22Rv1 (cell line): ENCODE measurements at regions not wholly inside any gene's neighbourhood (a gene's known extent, or its start where the extent isn't known, plus 50 kb on each side); places are given as distances from the start of the nearest gene placed in this dataset.

Experiments used
- CTCF ChIP-seq: fragments of 450-650 bp; IDR thresholded peaks from 2 replicates; pipeline ENCODE4 v1.5.1; 2017; ENCODE audit warnings: mild to moderate bottlenecking
- ZFX ChIP-seq: fragments of 450-650 bp; IDR thresholded peaks from 2 replicates; pipeline ENCODE4 v1.6.1; 2017; ENCODE audit warnings: antibody characterized with exemption, borderline replicate concordance

DNA sequence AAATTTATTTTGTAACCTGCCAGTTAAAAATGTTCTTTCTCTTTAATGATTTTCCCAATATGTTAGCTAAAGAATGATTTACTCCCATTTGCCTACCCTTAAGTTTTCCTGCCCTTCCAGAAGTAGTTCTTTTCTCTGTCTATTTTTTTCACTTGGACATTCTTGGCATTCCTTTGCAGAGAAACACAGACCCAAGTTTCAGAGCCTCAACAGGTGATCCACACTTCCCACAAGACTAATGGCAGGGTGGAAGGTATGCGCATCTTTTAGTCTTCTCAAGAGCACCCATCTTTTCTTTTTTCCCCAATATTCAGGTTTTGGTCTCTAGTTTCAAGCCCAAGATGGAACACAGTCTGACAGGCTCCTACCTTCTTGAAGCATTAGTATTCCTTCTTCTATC, 420.7 kb downstream of the ADAMTS20 start:
- TF ChIP-seq CTCF (no peak), ZFX (no peak)
